Neural progenitor cell (in vitro differentiated cells): ENCODE measurements at regions not wholly inside any gene's neighbourhood (a gene's known extent, or its start where the extent isn't known, plus 50 kb on each side); places are given as distances from the start of the nearest gene placed in this dataset.
A peak's percentile ranks its signal among the peaks of the same experiment; 100 is the strongest.

Experiments
- CTCF ChIP-seq: fragments of 200-600 bp; sonication (generic); IDR thresholded peaks from 2 replicates; pipeline ENCODE4 v1.5.1; 2017; ENCODE audit warnings: antibody characterized with exemption, mild to moderate bottlenecking
- EZH2 ChIP-seq: fragments of 200-600 bp; sonication (generic); IDR thresholded peaks from 2 replicates; pipeline ENCODE4 v1.6.1; 2017; ENCODE audit warnings: antibody characterized with exemption, mild to moderate bottlenecking, moderate library complexity

GRCh38 chr6:2353412-2354137, 108.2 kb upstream of the GMDS start:
- TF ChIP-seq CTCF (peak; percentile 91), EZH2 (no peak)
